ENCODE measurements at regions not wholly inside any gene's neighbourhood (a gene's known extent, or its start where the extent isn't known, plus 50 kb on each side); places are given as distances from the start of the nearest gene placed in this dataset.

DNA sequence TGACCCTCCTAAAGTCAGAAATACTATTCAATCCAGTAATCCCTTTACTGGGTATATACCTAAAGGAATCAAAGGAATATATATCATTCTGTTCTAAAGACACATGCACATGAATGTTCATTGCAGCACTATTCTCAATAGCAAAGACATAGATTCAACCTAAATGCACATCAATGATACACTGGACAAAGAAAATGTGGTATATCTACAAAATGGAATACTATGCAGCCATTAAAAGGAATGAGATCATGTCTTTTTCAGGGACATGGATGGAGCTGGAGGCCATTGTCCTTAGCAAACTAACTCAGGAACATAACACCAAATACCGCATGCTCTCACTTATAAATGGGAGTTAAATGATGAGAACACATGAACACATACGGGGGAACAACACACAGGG, 306.0 kb upstream of the EPHA5 start:
- TF ChIP-seq, protein P1, sequence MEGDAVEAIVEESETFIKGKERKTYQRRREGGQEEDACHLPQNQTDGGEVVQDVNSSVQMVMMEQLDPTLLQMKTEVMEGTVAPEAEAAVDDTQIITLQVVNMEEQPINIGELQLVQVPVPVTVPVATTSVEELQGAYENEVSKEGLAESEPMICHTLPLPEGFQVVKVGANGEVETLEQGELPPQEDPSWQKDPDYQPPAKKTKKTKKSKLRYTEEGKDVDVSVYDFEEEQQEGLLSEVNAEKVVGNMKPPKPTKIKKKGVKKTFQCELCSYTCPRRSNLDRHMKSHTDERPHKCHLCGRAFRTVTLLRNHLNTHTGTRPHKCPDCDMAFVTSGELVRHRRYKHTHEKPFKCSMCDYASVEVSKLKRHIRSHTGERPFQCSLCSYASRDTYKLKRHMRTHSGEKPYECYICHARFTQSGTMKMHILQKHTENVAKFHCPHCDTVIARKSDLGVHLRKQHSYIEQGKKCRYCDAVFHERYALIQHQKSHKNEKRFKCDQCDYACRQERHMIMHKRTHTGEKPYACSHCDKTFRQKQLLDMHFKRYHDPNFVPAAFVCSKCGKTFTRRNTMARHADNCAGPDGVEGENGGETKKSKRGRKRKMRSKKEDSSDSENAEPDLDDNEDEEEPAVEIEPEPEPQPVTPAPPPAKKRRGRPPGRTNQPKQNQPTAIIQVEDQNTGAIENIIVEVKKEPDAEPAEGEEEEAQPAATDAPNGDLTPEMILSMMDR (IDR thresholded peaks at IDR 0.05 in 8 of 11, conservative IDR thresholded peaks at IDR 0.05 in 3 of 11), result no peak
- no peak for TF ChIP-seq POLR2A (IDR thresholded peaks at IDR 0.05)
